OCI-LY7 (cell line): ENCODE measurements at regions not wholly inside any gene's neighbourhood (a gene's known extent, or its start where the extent isn't known, plus 50 kb on each side); places are given as distances from the start of the nearest gene placed in this dataset.

Source experiments
- EZH2phosphoT487 ChIP-seq: fragments of 200-600 bp; sonication (generic); IDR thresholded peaks from 2 replicates; pipeline ENCODE4 v1.6.1; 2018; ENCODE audit warnings: low read depth, borderline replicate concordance, mild to moderate bottlenecking, mixed run types, antibody characterized with exemption, low read length, moderate library complexity, mixed read lengths
- TF ChIP-seq, protein P1 (sequence below): fragments of 200-600 bp; sonication (generic); conservative IDR thresholded peaks from 2 replicates; pipeline ENCODE4 v1.5.1; 2014; ENCODE audit warnings: mild to moderate bottlenecking, antibody characterized with exemption, low read length, moderate library complexity, mixed read lengths

GRCh38 chr6:137370871-137371633 lies 123.1 kb downstream of the OLIG3 start:
- no peak for TF ChIP-seq EZH2phosphoT487
- TF ChIP-seq, protein P1, sequence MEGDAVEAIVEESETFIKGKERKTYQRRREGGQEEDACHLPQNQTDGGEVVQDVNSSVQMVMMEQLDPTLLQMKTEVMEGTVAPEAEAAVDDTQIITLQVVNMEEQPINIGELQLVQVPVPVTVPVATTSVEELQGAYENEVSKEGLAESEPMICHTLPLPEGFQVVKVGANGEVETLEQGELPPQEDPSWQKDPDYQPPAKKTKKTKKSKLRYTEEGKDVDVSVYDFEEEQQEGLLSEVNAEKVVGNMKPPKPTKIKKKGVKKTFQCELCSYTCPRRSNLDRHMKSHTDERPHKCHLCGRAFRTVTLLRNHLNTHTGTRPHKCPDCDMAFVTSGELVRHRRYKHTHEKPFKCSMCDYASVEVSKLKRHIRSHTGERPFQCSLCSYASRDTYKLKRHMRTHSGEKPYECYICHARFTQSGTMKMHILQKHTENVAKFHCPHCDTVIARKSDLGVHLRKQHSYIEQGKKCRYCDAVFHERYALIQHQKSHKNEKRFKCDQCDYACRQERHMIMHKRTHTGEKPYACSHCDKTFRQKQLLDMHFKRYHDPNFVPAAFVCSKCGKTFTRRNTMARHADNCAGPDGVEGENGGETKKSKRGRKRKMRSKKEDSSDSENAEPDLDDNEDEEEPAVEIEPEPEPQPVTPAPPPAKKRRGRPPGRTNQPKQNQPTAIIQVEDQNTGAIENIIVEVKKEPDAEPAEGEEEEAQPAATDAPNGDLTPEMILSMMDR = peak; percentile 73
